ENCODE measurements at regions not wholly inside any gene's neighbourhood (a gene's known extent, or its start where the extent isn't known, plus 50 kb on each side); places are given as distances from the start of the nearest gene placed in this dataset.

- H3K27me3 ChIP-seq (ENCODE audit: control insufficient read depth, insufficient read depth): no peaks in the 10 kb centered on the region
- H3K27ac ChIP-seq (ENCODE audit: low read length): no peak overlapping the region
- intact Hi-C loops (cut with DNase I): no loop called here
- 89% methylated on average over 17 of the region's 17 CpGs for WGBS
- no peak overlapping the region for H3K4me3 ChIP-seq (ENCODE audit: low read length)
- ATAC-seq (no peak), DNase-seq (no peak)
- H3K9me3 ChIP-seq (ENCODE audit: control insufficient read depth, low read length): no peaks in the 10 kb centered on the region
- no peaks in the 10 kb centered on the region for H3K4me1 ChIP-seq (ENCODE audit: control insufficient read depth, insufficient read depth, low read length)
Observed at GRCh38 chr1:22323141-22323845, 128.4 kb upstream of the ZBTB40 start.

GRCh38 chr1:22323846-22324504 lies 127.7 kb upstream of the ZBTB40 start:
- H3K4me1 ChIP-seq (ENCODE audit: control insufficient read depth, insufficient read depth, low read length): no peaks in the 10 kb centered on the region
- intact Hi-C loops (cut with DNase I): no loop called here
- DNase-seq: no peak
- no peak overlapping the region for H3K4me3 ChIP-seq (ENCODE audit: low read length)
- 89% methylated on average over 11 of the region's 11 CpGs for WGBS
- no peaks in the 10 kb centered on the region for H3K27me3 ChIP-seq (ENCODE audit: control insufficient read depth, insufficient read depth)
- no peak overlapping the region for H3K27ac ChIP-seq (ENCODE audit: low read length)
- no peaks in the 10 kb centered on the region for H3K9me3 ChIP-seq (ENCODE audit: control insufficient read depth, low read length)
- no peak for ATAC-seq

GRCh38 chr1:22325531-22326371 lies 125.9 kb upstream of the ZBTB40 start:
- ATAC-seq (no peak), DNase-seq (no peak)
- H3K27me3 ChIP-seq (ENCODE audit: control insufficient read depth, insufficient read depth): no peaks in the 10 kb centered on the region
- H3K4me3 ChIP-seq (ENCODE audit: low read length): no peak overlapping the region
- 94% methylated on average over 10 of the region's 10 CpGs for WGBS
- no peaks in the 10 kb centered on the region for H3K9me3 ChIP-seq (ENCODE audit: control insufficient read depth, low read length)
- no peaks in the 10 kb centered on the region for H3K4me1 ChIP-seq (ENCODE audit: control insufficient read depth, insufficient read depth, low read length)
- intact Hi-C loops (cut with DNase I): no loop called here
- H3K27ac ChIP-seq (ENCODE audit: low read length): no peak overlapping the region

GRCh38 chr1:22326372-22326915 lies 125.2 kb upstream of the ZBTB40 start:
- H3K9me3 ChIP-seq (ENCODE audit: control insufficient read depth, low read length): no peaks in the 10 kb centered on the region
- DNase-seq (no peak), ATAC-seq (peak in 1 of 2 donors; percentile 41)
- no peak overlapping the region for H3K4me3 ChIP-seq (ENCODE audit: low read length)
- 65% methylated on average over 8 of the region's 8 CpGs for WGBS
- no peaks in the 10 kb centered on the region for H3K4me1 ChIP-seq (ENCODE audit: control insufficient read depth, insufficient read depth, low read length)
- intact Hi-C loops (cut with DNase I): no loop called here
- no peak overlapping the region for H3K27ac ChIP-seq (ENCODE audit: low read length)
- H3K27me3 ChIP-seq (ENCODE audit: control insufficient read depth, insufficient read depth): no peaks in the 10 kb centered on the region

- Histone ChIP-seq H3K9me3 (ENCODE audit: control insufficient read depth, low read length) (no peaks in the 10 kb centered on the region), H3K27me3 (ENCODE audit: control insufficient read depth, insufficient read depth) (no peaks in the 10 kb centered on the region), H3K4me1 (ENCODE audit: control insufficient read depth, insufficient read depth, low read length) (no peaks in the 10 kb centered on the region), H3K4me3 (ENCODE audit: low read length) (no peak overlapping the region), H3K27ac (ENCODE audit: low read length) (no peak overlapping the region)
- DNase-seq (no peak), ATAC-seq (no peak)
- intact Hi-C loops (cut with DNase I): no loop called here
- WGBS: 84% methylated on average over 6 of the region's 6 CpGs
Observed at GRCh38 chr1:22326931-22327330, 124.7 kb upstream of the ZBTB40 start.

- no peaks in the 10 kb centered on the region for H3K9me3 ChIP-seq (ENCODE audit: control insufficient read depth, low read length)
- intact Hi-C loops (cut with DNase I): no loop called here
Observed at GRCh38 chr1:22327411-22327810, 124.2 kb upstream of the ZBTB40 start.

GRCh38 chr1:22328331-22329147 lies 123.1 kb upstream of the ZBTB40 start:
- WGBS: 49% methylated on average over 17 of the region's 17 CpGs
- intact Hi-C loops (cut with DNase I): no loop called here

More at GRCh38 chr1:22327411-22327810, 124.2 kb upstream of the ZBTB40 start:
- H3K27ac ChIP-seq (ENCODE audit: low read length): no peak overlapping the region
- ATAC-seq (no peak), DNase-seq (no peak)
- 94% methylated on average over 8 of the region's 8 CpGs for whole genome bisulfite sequencing
- no peaks in the 10 kb centered on the region for H3K27me3 ChIP-seq (ENCODE audit: control insufficient read depth, insufficient read depth)
- no peak overlapping the region for H3K4me3 ChIP-seq (ENCODE audit: low read length)
- no peaks in the 10 kb centered on the region for H3K4me1 ChIP-seq (ENCODE audit: control insufficient read depth, insufficient read depth, low read length)

GRCh38 chr1:22329148-22329515 lies 122.5 kb upstream of the ZBTB40 start:
- intact Hi-C loops (cut with DNase I): no loop called here
- Histone ChIP-seq H3K4me1 (ENCODE audit: control insufficient read depth, insufficient read depth, low read length) (no peaks in the 10 kb centered on the region), H3K4me3 (ENCODE audit: low read length) (no peak overlapping the region), H3K27me3 (ENCODE audit: control insufficient read depth, insufficient read depth) (no peaks in the 10 kb centered on the region), H3K9me3 (ENCODE audit: control insufficient read depth, low read length) (no peaks in the 10 kb centered on the region), H3K27ac (ENCODE audit: low read length) (no peak overlapping the region)
- DNase-seq: no peak
- 78% methylated on average over 9 of the region's 9 CpGs for WGBS
- ATAC-seq: no peak

More at GRCh38 chr1:22328331-22329147, 123.1 kb upstream of the ZBTB40 start:
- H3K27ac ChIP-seq (ENCODE audit: low read length): no peak overlapping the region
- H3K27me3 ChIP-seq (ENCODE audit: control insufficient read depth, insufficient read depth): no peaks in the 10 kb centered on the region
- DNase-seq (no peak), ATAC-seq (no peak)
- no peak overlapping the region for H3K4me3 ChIP-seq (ENCODE audit: low read length)
- no peaks in the 10 kb centered on the region for H3K4me1 ChIP-seq (ENCODE audit: control insufficient read depth, insufficient read depth, low read length)
- H3K9me3 ChIP-seq (ENCODE audit: control insufficient read depth, low read length): no peaks in the 10 kb centered on the region

- no peaks in the 10 kb centered on the region for H3K4me1 ChIP-seq (ENCODE audit: control insufficient read depth, insufficient read depth, low read length)
- no peak overlapping the region for H3K27ac ChIP-seq (ENCODE audit: low read length)
- H3K4me3 ChIP-seq (ENCODE audit: low read length): no peak overlapping the region
- no peak for DNase-seq
- no peak for ATAC-seq
- intact Hi-C loops (cut with DNase I): loop anchor here in 1 of 4 donors (5.0 kb wide), 1 partner anchor 57 kb away; no protein-coding TSS in a partner anchor
- no peaks in the 10 kb centered on the region for H3K27me3 ChIP-seq (ENCODE audit: control insufficient read depth, insufficient read depth)
- H3K9me3 ChIP-seq (ENCODE audit: control insufficient read depth, low read length): no peaks in the 10 kb centered on the region
- WGBS: 82% methylated on average over 13 of the region's 13 CpGs
Observed at GRCh38 chr1:22330092-22330759, 121.4 kb upstream of the ZBTB40 start.

- H3K27me3 ChIP-seq (ENCODE audit: control insufficient read depth, insufficient read depth): no peaks in the 10 kb centered on the region
- ATAC-seq (no peak), DNase-seq (no peak)
- intact Hi-C loops (cut with DNase I): loop anchor here in 1 of 4 donors (5.0 kb wide), 1 partner anchor 57 kb away; no protein-coding TSS in a partner anchor
- WGBS: 80% methylated on average over 1 of the region's 1 CpG
- H3K27ac ChIP-seq (ENCODE audit: low read length): no peak overlapping the region
- H3K9me3 ChIP-seq (ENCODE audit: control insufficient read depth, low read length): no peaks in the 10 kb centered on the region
- no peak overlapping the region for H3K4me3 ChIP-seq (ENCODE audit: low read length)
- no peaks in the 10 kb centered on the region for H3K4me1 ChIP-seq (ENCODE audit: control insufficient read depth, insufficient read depth, low read length)
Observed at GRCh38 chr1:22330760-22331119, 120.9 kb upstream of the ZBTB40 start.
